IMR-90 (cell line): ENCODE measurements at regions not wholly inside any gene's neighbourhood (a gene's known extent, or its start where the extent isn't known, plus 50 kb on each side); places are given as distances from the start of the nearest gene placed in this dataset.

Experiments
- ATAC-seq: fragments of 200-7000 bp; cut with Tn5 transposase; 2 replicates; pipeline ENCODE4 v1.9.1; 2020; ENCODE audit warnings: low read depth, mild to moderate bottlenecking, moderate library complexity
- BruUV-seq: library from RNA; stranded (reverse); fragments of 400-500 nt; replicated peaks from 2 replicates; lab custom pipeline; 2021; lab: Mats Ljungman, UMichigan
- CTCF ChIA-PET: fragments of 300-600 bp; formaldehyde crosslinking; extraction: SDS; loops from one replicate; lab custom pipeline; 2021; ENCODE audit warnings: antibody characterized with exemption; lab: Yijun Ruan, JAX
- POLR2A ChIA-PET: fragments of 300-600 bp; sonication (Branson Sonifier 250); formaldehyde crosslinking; loops from one replicate; lab custom pipeline; 2022; ENCODE audit warnings: antibody characterized with exemption; ENCODE audit not compliant: unreplicated experiment; lab: Charles Lee
- DNase-seq: peaks from one replicate; pipeline ENCODE4 v3.0.0; 2013
- H2AFZ ChIP-seq: replicated peaks from 2 replicates; pipeline ENCODE3; 2013; ENCODE audit warnings: low read length, mild to moderate bottlenecking; ENCODE audit not compliant: poor library complexity
- H2AK5ac ChIP-seq: 2 replicates; pipeline ENCODE4 v1.6.1; 2013; ENCODE audit warnings: low read depth, low read length, inconsistent platforms
- H2AK9ac ChIP-seq: replicated peaks from 2 replicates; pipeline ENCODE3; 2013; ENCODE audit warnings: mild to moderate bottlenecking, low read depth, low read length, moderate library complexity; ENCODE audit not compliant: poor library complexity
- H2BK120ac ChIP-seq: 2 replicates; pipeline ENCODE4 v1.6.1; 2013; ENCODE audit warnings: low read depth, low read length, inconsistent platforms
- H2BK15ac ChIP-seq: 3 replicates; pipeline ENCODE4 v1.6.1; 2013; ENCODE audit warnings: low read depth, low read length, inconsistent platforms
- H2BK20ac ChIP-seq: 2 replicates; pipeline ENCODE4 v1.6.1; 2013; ENCODE audit warnings: low read depth, mild to moderate bottlenecking, inconsistent platforms, low read length, moderate library complexity
- H2BK5ac ChIP-seq: 2 replicates; pipeline ENCODE4 v1.6.1; 2013; ENCODE audit warnings: mild to moderate bottlenecking, low read depth, low read length, inconsistent platforms; ENCODE audit not compliant: poor library complexity, severe bottlenecking
- H3K14ac ChIP-seq: replicated peaks from 2 replicates; pipeline ENCODE4 v1.6.1; 2013; ENCODE audit warnings: low read depth, low read length, inconsistent platforms
- H3K18ac ChIP-seq: 2 replicates; pipeline ENCODE4 v1.6.1; 2013; ENCODE audit warnings: low read depth, low read length, control low read depth
- H3K23ac ChIP-seq: 2 replicates; pipeline ENCODE4 v1.6.1; 2013; ENCODE audit warnings: low read depth, low read length, inconsistent platforms
- H3K27ac ChIP-seq: 2 replicates; pipeline ENCODE4 v1.5.1; 2013; ENCODE audit warnings: mild to moderate bottlenecking, control low read depth, low read length; ENCODE audit not compliant: insufficient read depth
- H3K27me3 ChIP-seq: 2 replicates; pipeline ENCODE4 v1.6.1; 2013; ENCODE audit warnings: low read length; ENCODE audit not compliant: control insufficient read depth, insufficient read depth
- H3K36me3 ChIP-seq: 2 replicates; pipeline ENCODE4 v1.6.1; 2013; ENCODE audit warnings: low read length, mixed read lengths; ENCODE audit not compliant: control insufficient read depth, insufficient read depth
- H3K4ac ChIP-seq: 2 replicates; pipeline ENCODE4 v1.6.1; 2013; ENCODE audit warnings: low read depth, low read length, inconsistent platforms
- H3K4me1 ChIP-seq: 2 replicates; pipeline ENCODE4 v1.6.1; 2013; ENCODE audit warnings: low read length, mixed read lengths; ENCODE audit not compliant: control insufficient read depth, insufficient read depth
- H3K4me2 ChIP-seq: 2 replicates; pipeline ENCODE4 v1.6.1; 2013; ENCODE audit warnings: low read depth, mild to moderate bottlenecking, control low read depth, low read length, moderate library complexity
- H3K4me3 ChIP-seq: 2 replicates; pipeline ENCODE4 v1.5.1; 2013; ENCODE audit warnings: low read depth, mild to moderate bottlenecking, control low read depth, low read length, moderate library complexity; ENCODE audit not compliant: insufficient read depth
- H3K56ac ChIP-seq: 2 replicates; pipeline ENCODE4 v1.6.1; 2013; ENCODE audit warnings: low read length, inconsistent platforms; ENCODE audit not compliant: insufficient read depth; ENCODE audit errors: extremely low read depth
- H3K79me1 ChIP-seq, 2 experiments: 2 replicates each; pipeline ENCODE4 v1.6.1; 2013; ENCODE audit warnings: low read length in 2 of 2, inconsistent platforms in 1 of 2, low read depth in 1 of 2
- H3K9ac ChIP-seq: 2 replicates; pipeline ENCODE4 v1.6.1; 2013; ENCODE audit warnings: low read depth, low read length, control low read depth
- H3K9me1 ChIP-seq: 2 replicates; pipeline ENCODE4 v1.6.1; 2013; ENCODE audit warnings: low read length, inconsistent platforms; ENCODE audit not compliant: insufficient read depth
- H3K9me3 ChIP-seq: 2 replicates; pipeline ENCODE4 v1.6.1; 2013; ENCODE audit warnings: low read length; ENCODE audit not compliant: control insufficient read depth, insufficient read depth
- H4K20me1 ChIP-seq: 2 replicates; pipeline ENCODE4 v1.6.1; 2013; ENCODE audit warnings: low read length, inconsistent platforms; ENCODE audit not compliant: insufficient read depth
- H4K5ac ChIP-seq: 2 replicates; pipeline ENCODE4 v1.6.1; 2013; ENCODE audit warnings: mild to moderate bottlenecking, low read depth, low read length, control low read depth
- H4K8ac ChIP-seq, 2 experiments: 2 replicates each; pipeline ENCODE4 v1.6.1; 2013; ENCODE audit warnings: low read depth in 2 of 2, low read length in 2 of 2, control low read depth in 1 of 2, inconsistent platforms in 1 of 2
- H4K91ac ChIP-seq: 2 replicates; pipeline ENCODE4 v1.6.1; 2013; ENCODE audit warnings: low read depth, low read length, inconsistent platforms; ENCODE audit not compliant: insufficient read depth
- BHLHE40 ChIP-seq: fragments of 150-350 bp; IDR thresholded peaks from 2 replicates; pipeline ENCODE4 v1.6.1; 2016; ENCODE audit warnings: mild to moderate bottlenecking, low read depth, low read length
- CTCF ChIP-seq: conservative IDR thresholded peaks from 2 replicates; pipeline ENCODE4 v1.5.1; 2012; ENCODE audit warnings: mild to moderate bottlenecking, low read depth, low read length, improper control_type of control experiment
- FOS ChIP-seq: fragments of 150-350 bp; IDR thresholded peaks from 2 replicates; pipeline ENCODE4 v1.6.1; 2016; ENCODE audit warnings: low read depth, low read length
- MAZ ChIP-seq: IDR thresholded peaks from 2 replicates; pipeline ENCODE4 v1.6.1; 2012; ENCODE audit warnings: low read depth, mild to moderate bottlenecking, low read length, improper control_type of control experiment, moderate library complexity, borderline replicate concordance
- RAD21 ChIP-seq: IDR thresholded peaks from 2 replicates; pipeline ENCODE4 v1.6.1; 2012; ENCODE audit warnings: low read length, improper control_type of control experiment
- WGBS, 2 experiments: methylation state at CpG; one replicate each; pipeline versions ENCODE4 v1.1.5 to v1.1.7; 2013; ENCODE audit warnings: missing lambda C conversion rate in 2 of 2; ENCODE audit not compliant: insufficient read length in 1 of 2; ENCODE audit errors: extremely low coverage in 2 of 2; 5-methylcytosine and 5-hydroxymethylcytosine counted together
- dilution Hi-C: fragments of 300-500 bp; cut with HindIII; formaldehyde crosslinking; loops from one replicate; pipeline ENCODE4 v1.14.3; 2018; ENCODE audit warnings: low sequenced_read_pairs; ENCODE audit not compliant: unreplicated experiment
- in situ Hi-C: fragments of 300-500 bp; cut with MboI; formaldehyde crosslinking; loops from 3 replicates; pipeline ENCODE4 v1.14.3; 2019; ENCODE audit warnings: low sequenced_read_pairs, inconsistent platforms, mixed read lengths
- intact Hi-C: fragments of 100-400 bp; cut with micrococcal nuclease; formaldehyde crosslinking; loops from 2 replicates; pipeline ENCODE4 v1.10.0; 2022

GRCh38 chr4:152161676-152162330 lies 374.1 kb downstream of the FBXW7 start:
- DNase-seq (no peak), ATAC-seq (no peak)
- Histone ChIP-seq H3K9me1 (no peaks in the 10 kb centered on the region), H3K14ac (no peak overlapping the region), H3K4me2 (no peak overlapping the region), H4K91ac (no peak overlapping the region), H4K8ac (no peak overlapping the region), H2BK5ac (no peak overlapping the region), H2AFZ (no peak overlapping the region), H2BK15ac (no peak overlapping the region), H3K79me1 (no peaks in the 10 kb centered on the region), H4K20me1 (no peaks in the 10 kb centered on the region), H3K9ac (no peak overlapping the region), H2AK9ac (no peak overlapping the region), H2AK5ac (no peak overlapping the region), H3K18ac (no peak overlapping the region), H3K36me3 (no peaks in the 10 kb centered on the region), H2BK20ac (no peak overlapping the region), H3K4me1 (no peaks in the 10 kb centered on the region), H3K56ac (no peak overlapping the region), H4K5ac (no peak overlapping the region), H3K9me3 (no peaks in the 10 kb centered on the region), H3K23ac (no peak overlapping the region), H2BK120ac (no peak overlapping the region), H3K27me3 (peaks cover 31% of the 10 kb centered on the region), H3K27ac (no peak overlapping the region), H3K4ac (no peak overlapping the region), H3K4me3 (no peak overlapping the region)
- ChIA-PET CTCF (interaction anchor here (0.6 kb wide), 1 partner anchor 411 kb away, joined by 6 read pairs; no protein-coding TSS in a partner anchor), POLR2A (no interaction called here)
- dilution Hi-C loops (no loop called here), intact Hi-C loops (no loop called here), in situ Hi-C loops (no loop called here)
- WGBS, 2 experiments, result no CpG with 5 or more reads among the region's 3 CpGs
- no TSS peak for BruUV-seq
- TF ChIP-seq CTCF, result no peak
- TF ChIP-seq BHLHE40, result no peak
- TF ChIP-seq RAD21, result no peak
- no peak for TF ChIP-seq MAZ
- no peak for TF ChIP-seq FOS
